ENCODE measurements at regions not wholly inside any gene's neighbourhood (a gene's known extent, or its start where the extent isn't known, plus 50 kb on each side); places are given as distances from the start of the nearest gene placed in this dataset.

DNA sequence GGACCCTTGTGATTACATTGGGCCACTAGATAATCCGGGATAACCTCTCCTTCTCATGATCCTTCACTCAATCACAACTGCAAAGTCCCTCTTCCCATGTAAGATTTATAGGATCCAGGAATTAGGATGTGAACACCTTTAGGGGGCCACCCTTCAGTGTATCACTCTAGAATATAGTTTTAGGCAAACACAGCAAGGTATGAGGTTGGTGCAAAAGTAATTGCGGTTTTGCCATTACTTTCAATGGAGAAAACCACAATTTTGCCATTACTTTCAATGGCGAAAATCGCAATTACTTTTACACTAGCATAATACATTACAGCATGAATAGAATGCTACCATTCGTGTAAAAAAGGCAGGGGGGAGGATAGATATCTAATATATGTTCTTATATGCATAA, 104.0 kb downstream of the BAMBI start:
- intact Hi-C loops (cut with DNase I) = no loop called here
- Histone ChIP-seq H3K4me1 (no peaks in the 10 kb centered on the region), H3K4me3 (no peak overlapping the region), H3K27me3 (peaks cover 0 to 16% (median 0%) of the 10 kb centered on the region in 4 donors), H3K9me3 (no peaks in the 10 kb centered on the region), H3K36me3 (no peaks in the 10 kb centered on the region), H3K27ac (no peak overlapping the region)
- no peak for DNase-seq
- TF ChIP-seq POLR2A (IDR thresholded peaks at IDR 0.05) = no peak
- no peak for TF ChIP-seq CTCF (IDR thresholded peaks at IDR 0.05)
- 77 to 86% methylated on average over 5 of the region's 5 CpGs for WGBS, 2 donors

DNA sequence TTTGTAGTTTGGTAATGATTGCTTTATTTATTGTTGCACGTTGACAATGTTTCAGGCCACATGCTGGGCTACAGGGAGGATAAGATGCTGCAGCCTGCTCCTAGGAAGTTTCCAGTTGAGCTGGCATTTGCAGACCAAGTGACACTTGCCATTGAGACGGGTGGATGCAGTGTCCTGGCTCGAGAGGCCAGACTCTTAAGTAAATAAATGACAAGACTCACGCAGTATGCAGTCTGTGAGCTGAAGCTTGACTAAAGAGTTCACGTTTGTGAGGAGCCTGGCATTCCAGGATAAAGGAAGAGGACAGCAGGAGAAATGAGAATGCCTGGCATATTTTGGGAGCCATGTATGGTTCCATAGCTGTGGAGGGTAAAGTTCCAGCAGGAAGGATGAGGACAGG, 105.8 kb downstream of the BAMBI start:
- no peaks in the 10 kb centered on the region for H3K4me1 ChIP-seq
- 51 to 67% methylated on average over 5 of the region's 5 CpGs for WGBS, 2 donors

DNA sequence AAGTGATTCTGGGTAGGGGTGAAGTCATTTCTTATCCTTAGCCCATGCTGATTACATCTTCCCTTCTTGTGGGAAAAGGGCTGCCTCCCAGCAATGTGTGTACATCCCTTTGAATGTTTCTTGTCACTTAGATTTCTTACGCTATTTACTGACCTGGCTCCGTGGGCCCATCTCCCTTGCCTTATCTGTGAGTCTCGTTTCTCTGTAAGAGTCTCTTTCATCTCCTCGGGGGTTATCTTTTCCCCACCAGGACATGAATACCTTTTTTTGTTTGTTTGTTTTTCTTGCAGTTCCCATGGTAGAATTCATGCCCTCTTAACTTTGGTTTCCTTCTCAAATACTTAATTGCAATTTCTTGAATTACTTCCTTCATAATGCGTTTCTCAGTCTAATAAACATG, 107.7 kb downstream of the BAMBI start:
- Histone ChIP-seq H3K27ac (no peak overlapping the region), H3K4me3 (no peak overlapping the region), H3K27me3 (peaks cover 0 to 36% (median 0%) of the 10 kb centered on the region in 4 donors), H3K4me1 (no peaks in the 10 kb centered on the region), H3K9me3 (no peaks in the 10 kb centered on the region), H3K36me3 (no peaks in the 10 kb centered on the region)
- DNase-seq = no peak
- TF ChIP-seq POLR2A (IDR thresholded peaks at IDR 0.05) (no peak), CTCF (IDR thresholded peaks at IDR 0.05) (no peak)
- intact Hi-C loops (cut with DNase I) = no loop called here
- 54 to 70% methylated on average over 5 of the region's 5 CpGs for WGBS, 2 donors

More for the DNA sequence above, 105.8 kb downstream of the BAMBI start:
- H3K9me3 ChIP-seq = no peaks in the 10 kb centered on the region
- no peak for TF ChIP-seq CTCF (IDR thresholded peaks at IDR 0.05)
- TF ChIP-seq POLR2A (IDR thresholded peaks at IDR 0.05) = no peak
- intact Hi-C loops (cut with DNase I) = no loop called here
- H3K27ac ChIP-seq = no peak overlapping the region
- H3K36me3 ChIP-seq = no peaks in the 10 kb centered on the region
- no peak for DNase-seq
- H3K27me3 ChIP-seq = peaks cover 0 to 24% (median 0%) of the 10 kb centered on the region in 4 donors
- H3K4me3 ChIP-seq = no peak overlapping the region

DNA sequence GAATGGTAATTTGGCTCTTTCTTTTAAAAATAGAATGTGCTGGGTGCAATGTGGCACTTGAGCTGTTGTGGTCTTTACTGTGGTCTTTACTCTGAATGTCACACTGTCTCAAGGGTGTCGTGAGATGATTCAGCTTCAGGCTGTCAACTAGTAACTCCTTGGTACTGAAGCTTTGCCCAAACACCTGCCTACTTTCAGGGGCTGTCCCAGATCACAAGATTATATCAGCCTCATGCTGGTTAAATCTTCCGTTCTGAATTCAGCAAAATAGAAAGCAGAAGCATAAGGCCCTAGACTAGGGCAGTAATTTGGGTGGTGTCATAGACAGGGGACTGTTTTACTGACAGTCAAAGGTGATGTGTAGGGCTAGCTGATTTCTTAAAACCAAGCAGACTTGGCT, 110.9 kb downstream of the BAMBI start:
- no peaks in the 10 kb centered on the region for H3K4me1 ChIP-seq
- H3K27me3 ChIP-seq = peaks cover 0 to 60% (median 0%) of the 10 kb centered on the region in 4 donors
- H3K36me3 ChIP-seq = no peaks in the 10 kb centered on the region
- no peak for TF ChIP-seq CTCF (IDR thresholded peaks at IDR 0.05)
- TF ChIP-seq POLR2A (IDR thresholded peaks at IDR 0.05) = no peak
- no peak for DNase-seq
- no peaks in the 10 kb centered on the region for H3K9me3 ChIP-seq
- intact Hi-C loops (cut with DNase I) = no loop called here
- no peak overlapping the region for H3K4me3 ChIP-seq
- H3K27ac ChIP-seq = no peak overlapping the region
- 52 to 75% methylated on average over 2 of the region's 2 CpGs for WGBS, 2 donors

- 85 to 87% methylated on average over 5 of the region's 5 CpGs for WGBS, 2 donors
- H3K36me3 ChIP-seq = no peaks in the 10 kb centered on the region
- H3K4me3 ChIP-seq = no peak overlapping the region
- H3K9me3 ChIP-seq = no peaks in the 10 kb centered on the region
- DNase-seq = no peak
- no peak for TF ChIP-seq CTCF (IDR thresholded peaks at IDR 0.05)
- no peak for TF ChIP-seq POLR2A (IDR thresholded peaks at IDR 0.05)
- H3K27ac ChIP-seq = no peak overlapping the region
- peaks cover 0 to 60% (median 0%) of the 10 kb centered on the region in 4 donors for H3K27me3 ChIP-seq
- no peaks in the 10 kb centered on the region for H3K4me1 ChIP-seq
- intact Hi-C loops (cut with DNase I) = no loop called here
Measured at GRCh38 chr10:28788762-28789161, 111.4 kb downstream of the BAMBI start.

All from esophagus squamous epithelium (tissue), 5 donors.